DND-41 (cell line): ENCODE measurements at regions not wholly inside any gene's neighbourhood (a gene's known extent, or its start where the extent isn't known, plus 50 kb on each side); places are given as distances from the start of the nearest gene placed in this dataset.

Experiments
- ATAC-seq: fragments of 200-7000 bp; cut with Tn5 transposase; 3 replicates; pipeline ENCODE4 v1.9.1; 2021; ENCODE audit warnings: low read depth; ENCODE audit not compliant: insufficient read depth
- DNase-seq: peaks from one replicate; pipeline ENCODE4 v3.0.0-alpha.2; 2020
- H2AFZ ChIP-seq: 2 replicates; pipeline ENCODE4 v1.6.0; 2012; ENCODE audit warnings: low read depth, low read length
- H3K27ac ChIP-seq: 2 replicates; pipeline ENCODE4 v1.5.1; 2012; ENCODE audit warnings: low read length, inconsistent platforms
- H3K27me3 ChIP-seq: fragments of 200-600 bp; sonication (generic); 2 replicates; pipeline ENCODE4 v1.6.0; 2012; ENCODE audit warnings: low read length, mild to moderate bottlenecking, inconsistent platforms; ENCODE audit not compliant: insufficient read depth, poor library complexity
- H3K36me3 ChIP-seq: 2 replicates; pipeline ENCODE4 v1.5.1; 2012; ENCODE audit warnings: low read length, inconsistent platforms; ENCODE audit not compliant: insufficient read depth
- H3K4me1 ChIP-seq: 2 replicates; pipeline ENCODE4 v1.5.1; 2012; ENCODE audit warnings: mild to moderate bottlenecking, low read length; ENCODE audit not compliant: insufficient read depth
- H3K4me2 ChIP-seq: 2 replicates; pipeline ENCODE4 v1.6.0; 2012; ENCODE audit warnings: mild to moderate bottlenecking, moderate library complexity, low read length, inconsistent platforms; ENCODE audit not compliant: insufficient read depth
- H3K4me3 ChIP-seq, 2 experiments: fragments of 200-600 bp in 1 of 2; shearing (Covaris generic) in 1 of 2; 2 replicates each; pipeline ENCODE4 v1.5.1; 2012 to 2016; ENCODE audit warnings: inconsistent platforms in 2 of 2, low read length in 2 of 2, mild to moderate bottlenecking in 2 of 2, low read depth in 1 of 2, moderate library complexity in 1 of 2
- H3K79me2 ChIP-seq: 2 replicates; pipeline ENCODE4 v1.6.0; 2012; ENCODE audit warnings: low read length, inconsistent platforms; ENCODE audit not compliant: insufficient read depth
- H3K9ac ChIP-seq: 2 replicates; pipeline ENCODE4 v1.6.0; 2012; ENCODE audit warnings: low read depth, mild to moderate bottlenecking, inconsistent platforms, low read length, moderate library complexity
- H3K9me3 ChIP-seq: 2 replicates; pipeline ENCODE4 v1.5.1; 2012; ENCODE audit warnings: low read length, moderate library complexity, mild to moderate bottlenecking, inconsistent platforms; ENCODE audit not compliant: insufficient read depth, severe bottlenecking
- H4K20me1 ChIP-seq: 2 replicates; pipeline ENCODE4 v1.6.0; 2012; ENCODE audit warnings: low read length; ENCODE audit not compliant: insufficient read depth
- CTCF ChIP-seq: IDR thresholded peaks from 2 replicates; pipeline ENCODE4 v1.5.1; 2012; ENCODE audit warnings: borderline replicate concordance, low read length, moderate library complexity, mild to moderate bottlenecking; ENCODE audit not compliant: poor library complexity, severe bottlenecking; ENCODE audit errors: extremely low read depth
- EZH2 ChIP-seq: IDR thresholded peaks from 3 replicates; pipeline ENCODE4 v1.6.1; 2012; ENCODE audit warnings: borderline replicate concordance, low read depth, mild to moderate bottlenecking, moderate library complexity, low read length, inconsistent platforms; ENCODE audit not compliant: severe bottlenecking

GRCh38 chr11:37372667-37373066, 774.6 kb upstream of the RAG2 start:
- H2AFZ ChIP-seq = no peak overlapping the region
- TF ChIP-seq EZH2 (no peak), CTCF (no peak)
- no peaks in the 10 kb centered on the region for H3K4me1 ChIP-seq
- H4K20me1 ChIP-seq = no peaks in the 10 kb centered on the region
- no peak for ATAC-seq
- H3K27ac ChIP-seq = no peak overlapping the region
- no peak overlapping the region for H3K9ac ChIP-seq
- no peak overlapping the region for H3K4me2 ChIP-seq
- H3K79me2 ChIP-seq = no peaks in the 10 kb centered on the region
- no peak overlapping the region for H3K4me3 ChIP-seq
- no peaks in the 10 kb centered on the region for H3K9me3 ChIP-seq
- no peaks in the 10 kb centered on the region for H3K27me3 ChIP-seq
- H3K36me3 ChIP-seq = no peaks in the 10 kb centered on the region
- DNase-seq = no peak

- ATAC-seq (no peak), DNase-seq (no peak)
- no peak overlapping the region for H3K4me3 ChIP-seq
- H3K4me1 ChIP-seq = no peaks in the 10 kb centered on the region
- no peak overlapping the region for H3K9ac ChIP-seq
- no peak overlapping the region for H2AFZ ChIP-seq
- no peak overlapping the region for H3K4me2 ChIP-seq
- no peak overlapping the region for H3K27ac ChIP-seq
- no peaks in the 10 kb centered on the region for H3K9me3 ChIP-seq
- no peak for TF ChIP-seq CTCF
- no peaks in the 10 kb centered on the region for H3K27me3 ChIP-seq
- H4K20me1 ChIP-seq = no peaks in the 10 kb centered on the region
- H3K79me2 ChIP-seq = no peaks in the 10 kb centered on the region
- no peaks in the 10 kb centered on the region for H3K36me3 ChIP-seq
Measured at GRCh38 chr11:37371346-37371970, 773.4 kb upstream of the RAG2 start.

GRCh38 chr11:37370817-37371216, 772.8 kb upstream of the RAG2 start:
- Histone ChIP-seq H3K27me3 (no peaks in the 10 kb centered on the region), H2AFZ (no peak overlapping the region), H3K9ac (no peak overlapping the region), H3K4me3 (no peak overlapping the region), H3K9me3 (no peaks in the 10 kb centered on the region), H3K36me3 (no peaks in the 10 kb centered on the region), H3K4me2 (no peak overlapping the region), H3K79me2 (no peaks in the 10 kb centered on the region), H3K4me1 (no peaks in the 10 kb centered on the region), H4K20me1 (no peaks in the 10 kb centered on the region), H3K27ac (no peak overlapping the region)
- TF ChIP-seq CTCF (no peak), EZH2 (no peak)
- no peak for DNase-seq
- ATAC-seq = no peak
